IPS-18c (cell line): ENCODE measurements at regions not wholly inside any gene's neighbourhood (a gene's known extent, or its start where the extent isn't known, plus 50 kb on each side); places are given as distances from the start of the nearest gene placed in this dataset.
A peak's percentile ranks its signal among the peaks of the same experiment; 100 is the strongest.
"Not testable (repeated sequence)": the region's sequence is repeated elsewhere in the genome, so short reads cannot be mapped to it uniquely, and the experiment has no call there.

Experiments
- H3K4me3 ChIP-seq: 2 replicates; pipeline ENCODE4 v1.7.0; 2013; ENCODE audit warnings: low read depth, mild to moderate bottlenecking, low read length, moderate library complexity; ENCODE audit not compliant: insufficient read depth
- H3K9me3 ChIP-seq: one replicate; pipeline ENCODE4 v1.6.1; 2013; ENCODE audit warnings: mild to moderate bottlenecking, low read length, moderate library complexity; ENCODE audit not compliant: control insufficient read depth, insufficient read depth

GRCh38 chr2:132289812-132290211 is 126.8 kb upstream of the GPR39 start:
- H3K4me3 ChIP-seq, H3K9me3 ChIP-seq: not testable (repeated sequence)

GRCh38 chr2:132300592-132301378 is 115.8 kb upstream of the GPR39 start:
- not testable (repeated sequence) for H3K9me3 ChIP-seq, H3K4me3 ChIP-seq

GRCh38 chr2:132304661-132305380 is 111.8 kb upstream of the GPR39 start:
- H3K4me3 ChIP-seq, result peak overlapping the region; percentile 59
- H3K9me3 ChIP-seq, result not testable (repeated sequence)

- not testable (repeated sequence) for H3K4me3 ChIP-seq, H3K9me3 ChIP-seq
Measured at GRCh38 chr2:132307613-132308198, 108.9 kb upstream of the GPR39 start.

GRCh38 chr2:132309203-132309602 is 107.4 kb upstream of the GPR39 start:
- not testable (repeated sequence) for H3K4me3 ChIP-seq, H3K9me3 ChIP-seq

GRCh38 chr2:132315546-132315945 is 101.1 kb upstream of the GPR39 start:
- not testable (repeated sequence) for H3K4me3 ChIP-seq, H3K9me3 ChIP-seq

- H3K4me3 ChIP-seq, H3K9me3 ChIP-seq: not testable (repeated sequence)
Measured at GRCh38 chr2:132317026-132317680, 99.5 kb upstream of the GPR39 start.

- H3K4me3 ChIP-seq, H3K9me3 ChIP-seq: not testable (repeated sequence)
Measured at GRCh38 chr2:132318481-132318880, 98.1 kb upstream of the GPR39 start.

- not testable (repeated sequence) for H3K9me3 ChIP-seq, H3K4me3 ChIP-seq
Measured at GRCh38 chr2:132324005-132324404, 92.6 kb upstream of the GPR39 start.

- not testable (repeated sequence) for H3K4me3 ChIP-seq, H3K9me3 ChIP-seq
Measured at GRCh38 chr2:132332345-132333033, 84.1 kb upstream of the GPR39 start.

GRCh38 chr2:132337135-132337534 is 79.5 kb upstream of the GPR39 start:
- not testable (repeated sequence) for H3K9me3 ChIP-seq, H3K4me3 ChIP-seq

GRCh38 chr2:132337844-132338243 is 78.8 kb upstream of the GPR39 start:
- not testable (repeated sequence) for H3K4me3 ChIP-seq, H3K9me3 ChIP-seq

GRCh38 chr2:132347041-132347780 is 69.4 kb upstream of the GPR39 start:
- peak overlapping the region; percentile 47; the same call in 1 of the 2 replicates for H3K4me3 ChIP-seq

GRCh38 chr2:132349092-132349687 is 67.4 kb upstream of the GPR39 start:
- H3K4me3 ChIP-seq, H3K9me3 ChIP-seq: not testable (repeated sequence)

More at GRCh38 chr2:132347041-132347780, 69.4 kb upstream of the GPR39 start:
- not testable (repeated sequence) for H3K9me3 ChIP-seq

- not testable (repeated sequence) for H3K4me3 ChIP-seq, H3K9me3 ChIP-seq
Measured at GRCh38 chr2:132351668-132352067, 64.9 kb upstream of the GPR39 start.

GRCh38 chr2:132352481-132353001 is 64.1 kb upstream of the GPR39 start:
- peak overlapping the region; percentile 43; the same call in 1 of the 2 replicates for H3K4me3 ChIP-seq
- not testable (repeated sequence) for H3K9me3 ChIP-seq
